HG03378 (cell line): ENCODE measurements at regions not wholly inside any gene's neighbourhood (a gene's known extent, or its start where the extent isn't known, plus 50 kb on each side); places are given as distances from the start of the nearest gene placed in this dataset.
"Not testable (repeated sequence)": the region's sequence is repeated elsewhere in the genome, so short reads cannot be mapped to it uniquely, and the experiment has no call there.

ENCODE experiments used
- ATAC-seq: cut with Tn5 transposase; IDR thresholded peaks from one replicate; pipeline ENCODE4 v1.9.1; 2021; ENCODE audit warnings: mild to moderate bottlenecking, moderate library complexity; ENCODE audit not compliant: unreplicated experiment

- not testable (repeated sequence) for ATAC-seq
Observed at GRCh38 chr3:195669310-195669709, 51.5 kb upstream of the MUC20 start.

- not testable (repeated sequence) for ATAC-seq
Observed at GRCh38 chr3:195668131-195668766, 52.5 kb upstream of the MUC20 start.

- ATAC-seq = not testable (repeated sequence)
Observed at GRCh38 chr3:195665311-195665710, 55.5 kb upstream of the MUC20 start.

- not testable (repeated sequence) for ATAC-seq
Observed at GRCh38 chr3:195664131-195664530, 56.6 kb upstream of the MUC20 start.

- not testable (repeated sequence) for ATAC-seq
Observed at GRCh38 chr3:195659136-195659533, 61.6 kb upstream of the MUC20 start.

- not testable (repeated sequence) for ATAC-seq
Observed at GRCh38 chr3:195658381-195659135, 62.2 kb upstream of the MUC20 start.

GRCh38 chr3:195657475-195658372 lies 63.1 kb upstream of the MUC20 start:
- ATAC-seq = not testable (repeated sequence)

- ATAC-seq = not testable (repeated sequence)
Observed at GRCh38 chr3:195656091-195656490, 64.7 kb upstream of the MUC20 start.

GRCh38 chr3:195654746-195655145 lies 66.0 kb upstream of the MUC20 start:
- ATAC-seq = not testable (repeated sequence)

GRCh38 chr3:195654138-195654537 lies 66.6 kb upstream of the MUC20 start:
- not testable (repeated sequence) for ATAC-seq

- not testable (repeated sequence) for ATAC-seq
Observed at GRCh38 chr3:195653641-195654040, 67.1 kb upstream of the MUC20 start.

- not testable (repeated sequence) for ATAC-seq
Observed at GRCh38 chr3:195647912-195648702, 64.4 kb upstream of the APOD start.

- not testable (repeated sequence) for ATAC-seq
Observed at GRCh38 chr3:195645872-195646271, 62.1 kb upstream of the APOD start.

- not testable (repeated sequence) for ATAC-seq
Observed at GRCh38 chr3:195643245-195643644, 59.5 kb upstream of the APOD start.

- ATAC-seq = not testable (repeated sequence)
Observed at GRCh38 chr3:195642311-195642710, 58.6 kb upstream of the APOD start.

GRCh38 chr3:195638456-195638855 lies 54.7 kb upstream of the APOD start:
- ATAC-seq = not testable (repeated sequence)

- ATAC-seq = not testable (repeated sequence)
Observed at GRCh38 chr3:195637473-195638233, 53.9 kb upstream of the APOD start.

- ATAC-seq = not testable (repeated sequence)
Observed at GRCh38 chr3:195637011-195637410, 53.3 kb upstream of the APOD start.

- not testable (repeated sequence) for ATAC-seq
Observed at GRCh38 chr3:195635898-195636685, 52.4 kb upstream of the APOD start.
